ENCODE measurements at regions not wholly inside any gene's neighbourhood (a gene's known extent, or its start where the extent isn't known, plus 50 kb on each side); places are given as distances from the start of the nearest gene placed in this dataset.

GRCh38 chr6:170178561-170179477 lies 112.1 kb downstream of the DLL1 start:
- DNase-seq (ENCODE audit: low read depth in 2 of 2), result no peak

- DNase-seq (ENCODE audit: low read depth in 2 of 2), result no peak
Measured at GRCh38 chr6:170177772-170178560, 112.9 kb downstream of the DLL1 start.

- DNase-seq (ENCODE audit: low read depth in 2 of 2), result no peak
Measured at GRCh38 chr6:170176898-170177771, 113.7 kb downstream of the DLL1 start.

DNA sequence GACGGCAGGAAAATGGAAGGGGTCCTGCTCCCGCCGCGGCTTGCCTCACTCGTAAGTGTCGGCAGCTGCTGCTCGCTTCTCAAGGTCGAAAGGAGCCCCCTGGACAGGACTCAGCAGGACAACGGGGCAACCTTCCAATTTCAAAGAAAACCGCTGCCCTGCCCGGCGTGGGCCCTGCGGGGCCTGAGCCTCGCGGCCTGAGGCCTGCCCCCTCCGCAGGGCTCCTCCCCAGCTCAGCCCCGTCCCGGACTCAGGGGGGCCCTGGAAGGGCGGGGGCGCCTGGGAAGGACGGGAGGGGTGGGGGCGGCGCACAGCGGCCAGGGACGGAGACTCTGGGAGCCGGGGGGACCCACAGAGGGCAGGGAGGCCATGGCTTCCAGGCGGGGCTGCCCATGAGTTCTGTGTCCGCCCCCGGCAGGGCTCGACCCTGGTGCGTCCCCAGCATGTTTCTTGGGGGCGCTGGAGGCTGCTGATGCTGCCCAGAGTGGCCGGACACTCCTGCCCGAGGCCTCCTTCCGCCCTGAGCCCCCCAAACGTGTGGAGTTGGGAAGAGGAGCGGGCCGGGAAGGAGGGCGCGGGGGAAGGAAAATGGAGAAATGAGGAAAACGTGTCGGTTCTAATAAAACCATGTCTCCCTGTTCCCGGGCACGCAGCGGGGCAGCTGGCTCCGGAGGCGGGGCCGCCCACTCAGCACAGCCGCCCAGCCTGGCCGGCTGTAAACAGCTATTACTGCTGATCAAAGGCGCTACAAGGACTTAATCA lies 114.6 kb downstream of the DLL1 start:
- no peak for DNase-seq (ENCODE audit: low read depth in 2 of 2)

- no peak for DNase-seq (ENCODE audit: low read depth in 2 of 2)
Measured at GRCh38 chr6:170175644-170176135, 115.2 kb downstream of the DLL1 start.

DNA sequence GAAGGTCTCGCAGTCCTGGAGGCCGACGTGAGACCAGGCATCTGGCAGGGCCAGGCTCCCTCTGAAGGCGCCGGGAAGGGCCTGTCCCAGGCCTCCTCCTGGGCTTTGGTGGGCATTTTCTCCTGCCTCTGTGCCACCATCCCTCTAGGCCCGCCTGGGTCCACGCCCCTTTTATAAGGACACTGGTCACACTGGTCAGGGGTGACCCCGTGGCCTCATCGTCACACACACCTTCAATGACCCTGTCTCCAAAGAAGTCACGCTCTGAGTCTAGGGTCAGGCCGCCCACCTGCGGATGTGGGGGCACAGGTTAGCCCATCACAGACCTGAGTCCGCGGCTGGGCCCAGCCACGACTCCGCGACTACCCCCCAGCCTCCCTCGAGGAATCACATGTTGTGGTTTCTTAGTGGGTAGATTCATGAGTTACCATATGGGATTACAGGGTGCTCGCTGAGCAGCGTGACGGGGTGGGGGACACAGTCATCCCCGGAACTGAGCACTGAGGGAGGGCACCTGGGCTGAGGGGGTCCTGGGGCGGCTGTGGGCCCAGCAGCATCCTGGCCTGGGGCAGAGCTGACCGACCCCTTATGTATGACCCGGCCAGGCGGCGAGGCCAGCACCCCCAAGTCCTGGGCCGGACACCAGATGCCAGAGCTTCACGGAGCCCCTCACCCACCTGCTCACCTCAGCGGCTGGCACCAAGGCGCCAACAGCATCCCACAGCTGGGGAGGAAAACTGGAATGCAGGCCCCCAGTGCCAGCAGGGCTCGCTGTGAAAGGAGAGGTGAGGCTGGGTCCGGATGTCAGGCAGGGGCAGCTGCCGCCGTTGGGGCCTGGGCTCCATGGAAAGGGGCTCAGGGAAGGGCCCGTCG lies 115.9 kb downstream of the DLL1 start:
- no peak for DNase-seq (ENCODE audit: low read depth in 2 of 2)

- DNase-seq (ENCODE audit: low read depth in 2 of 2), result no peak
Measured at GRCh38 chr6:170174124-170174770, 116.6 kb downstream of the DLL1 start.

DNA sequence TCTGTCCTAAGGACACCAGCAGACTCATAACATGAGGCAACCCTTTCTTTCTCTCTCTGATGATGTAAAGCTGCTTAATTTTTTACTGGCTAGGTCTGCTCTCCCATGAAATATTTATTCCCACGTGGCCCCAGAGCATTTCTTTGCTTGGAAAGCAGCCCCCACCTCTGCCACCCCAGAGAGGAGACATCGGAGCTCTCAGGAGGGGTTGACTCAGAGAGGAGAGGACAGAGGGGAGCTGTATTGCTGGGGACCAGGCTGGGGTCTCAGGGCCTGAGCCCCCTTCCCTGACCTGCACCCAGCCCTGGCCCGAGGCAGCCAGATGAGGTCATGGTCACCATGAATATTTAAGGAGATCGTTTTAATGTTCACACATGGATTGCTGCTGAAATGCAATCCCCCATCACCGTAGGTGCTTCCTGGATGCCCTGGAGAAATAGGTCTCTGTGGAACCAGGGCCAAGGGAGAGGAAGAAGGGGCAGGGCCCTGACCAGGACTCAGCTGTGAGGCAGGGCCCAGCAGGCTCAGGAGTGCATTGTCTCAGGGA lies 117.5 kb downstream of the DLL1 start:
- DNase-seq (ENCODE audit: low read depth in 2 of 2), result no peak

GRCh38 chr6:170172825-170173256 lies 118.0 kb downstream of the DLL1 start:
- no peak for DNase-seq (ENCODE audit: low read depth in 2 of 2)

GRCh38 chr6:170172392-170172791 lies 118.5 kb downstream of the DLL1 start:
- DNase-seq (ENCODE audit: low read depth in 2 of 2), result no peak

- DNase-seq (ENCODE audit: low read depth in 2 of 2), result no peak
Measured at GRCh38 chr6:170167657-170168159, 123.2 kb downstream of the DLL1 start.

DNA sequence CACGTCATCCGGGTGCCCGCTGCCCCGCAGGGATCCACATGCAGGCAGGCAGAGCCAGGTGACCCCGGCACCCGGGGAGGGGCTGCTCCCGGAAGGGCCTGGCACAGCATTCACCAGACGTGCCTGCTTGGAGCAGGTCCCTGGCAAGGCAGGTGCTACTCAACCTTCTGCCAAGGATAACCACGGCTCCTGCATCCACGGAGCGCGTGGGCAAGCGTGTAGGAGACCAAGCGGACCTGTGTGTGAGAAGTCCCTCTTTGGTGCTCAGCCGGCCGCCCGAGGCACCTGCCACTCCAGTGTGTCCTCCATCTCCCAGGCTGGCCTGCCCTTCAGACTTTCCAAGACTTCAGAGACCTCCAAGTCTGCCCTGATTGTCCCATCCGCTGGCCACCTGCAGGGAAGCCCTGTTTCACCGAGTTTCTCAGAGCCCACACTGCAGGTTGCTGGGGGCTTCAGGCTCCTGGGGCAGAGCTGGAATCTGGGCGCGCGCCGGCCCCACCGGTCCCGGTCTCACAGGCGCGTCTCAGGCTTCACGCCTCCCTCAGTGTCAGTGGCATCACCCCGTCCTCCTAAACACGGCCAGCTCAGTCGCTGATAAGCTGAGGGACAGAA lies 124.3 kb downstream of the DLL1 start:
- no peak for DNase-seq (ENCODE audit: low read depth in 2 of 2)

DNA sequence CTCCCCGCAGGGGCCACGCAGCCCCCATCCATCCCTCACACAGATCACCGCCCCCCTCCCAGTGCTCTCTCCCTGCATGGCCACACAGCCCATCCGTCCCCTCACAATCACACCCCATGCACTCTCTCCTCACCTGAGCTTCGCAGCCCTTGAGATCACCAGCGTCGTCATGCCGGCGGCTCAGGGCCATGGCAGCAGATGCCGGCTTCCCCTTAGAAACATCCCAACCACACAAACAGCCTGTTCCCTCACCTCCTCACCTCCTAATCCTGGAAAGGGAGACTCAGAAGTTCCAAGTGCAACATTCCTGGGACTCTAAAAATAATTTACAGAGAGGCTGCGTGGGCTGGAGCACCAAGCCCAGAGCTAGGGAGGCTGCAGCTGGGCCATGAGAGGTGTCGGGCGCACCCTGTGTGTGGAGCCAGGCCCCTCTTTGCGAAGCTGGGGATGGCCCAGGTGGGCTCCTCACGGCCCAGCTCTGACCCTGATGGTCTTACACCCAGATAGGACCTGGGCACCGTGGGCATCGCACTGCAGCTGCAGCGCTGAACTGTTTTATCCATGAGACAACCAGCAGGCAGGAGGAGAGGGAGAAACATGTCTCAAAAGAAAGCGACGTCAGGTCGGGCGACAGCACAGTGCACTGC lies 125.3 kb downstream of the DLL1 start:
- no peak for DNase-seq (ENCODE audit: low read depth in 2 of 2)

GRCh38 chr6:170165085-170165470 lies 125.8 kb downstream of the DLL1 start:
- no peak for DNase-seq (ENCODE audit: low read depth in 2 of 2)

DNA sequence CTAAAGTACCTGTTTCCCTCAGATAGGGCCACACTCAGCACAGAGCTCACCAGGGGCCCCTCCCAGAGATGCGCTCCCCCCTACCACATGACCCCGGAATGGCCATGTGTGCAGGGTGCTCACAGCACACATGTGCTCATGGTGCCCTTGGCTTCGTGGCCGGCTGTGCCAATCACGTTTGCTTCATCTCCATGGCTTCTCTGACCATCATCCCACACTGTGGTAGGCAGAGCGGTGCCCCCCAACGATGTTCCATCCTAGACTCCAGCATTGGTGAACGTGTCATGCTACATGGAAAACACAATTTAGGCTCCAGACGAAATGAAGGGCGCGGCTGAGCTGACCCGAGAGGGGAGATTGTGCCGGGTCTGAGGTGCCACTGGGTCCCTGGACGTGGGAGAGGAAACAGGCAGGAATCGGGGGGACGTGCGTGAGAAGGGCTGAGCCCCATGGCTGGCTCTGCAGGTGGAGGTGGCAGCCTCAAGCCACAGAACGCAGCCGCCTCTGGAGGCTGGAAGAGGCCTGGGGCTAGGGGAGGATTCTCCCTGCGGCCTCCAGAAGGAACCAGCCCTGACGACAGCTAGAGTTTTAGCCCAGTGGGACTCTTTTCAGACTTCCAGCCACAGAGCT lies 126.5 kb downstream of the DLL1 start:
- no peak for DNase-seq (ENCODE audit: low read depth in 2 of 2)

GRCh38 chr6:170163405-170164170 lies 127.3 kb downstream of the DLL1 start:
- DNase-seq (ENCODE audit: low read depth in 2 of 2), result no peak

All from stimulated activated CD8-positive, alpha-beta memory T cell treated with anti-CD3 and anti-CD28 coated beads, Interleukin-7, amount 100 ng/mL, for 1 hour (primary cell).